Fibroblast of skin of left biceps (primary cell): ENCODE measurements at regions not wholly inside any gene's neighbourhood (a gene's known extent, or its start where the extent isn't known, plus 50 kb on each side); places are given as distances from the start of the nearest gene placed in this dataset.
"Not testable (repeated sequence)": the region's sequence is repeated elsewhere in the genome, so short reads cannot be mapped to it uniquely, and the experiment has no call there.

Experiments used
- DNase-seq, 2 experiments: peaks; one replicate each; pipeline ENCODE4 v3.0.0-alpha.2; 2013; ENCODE audit warnings: low read depth in 2 of 2

DNA sequence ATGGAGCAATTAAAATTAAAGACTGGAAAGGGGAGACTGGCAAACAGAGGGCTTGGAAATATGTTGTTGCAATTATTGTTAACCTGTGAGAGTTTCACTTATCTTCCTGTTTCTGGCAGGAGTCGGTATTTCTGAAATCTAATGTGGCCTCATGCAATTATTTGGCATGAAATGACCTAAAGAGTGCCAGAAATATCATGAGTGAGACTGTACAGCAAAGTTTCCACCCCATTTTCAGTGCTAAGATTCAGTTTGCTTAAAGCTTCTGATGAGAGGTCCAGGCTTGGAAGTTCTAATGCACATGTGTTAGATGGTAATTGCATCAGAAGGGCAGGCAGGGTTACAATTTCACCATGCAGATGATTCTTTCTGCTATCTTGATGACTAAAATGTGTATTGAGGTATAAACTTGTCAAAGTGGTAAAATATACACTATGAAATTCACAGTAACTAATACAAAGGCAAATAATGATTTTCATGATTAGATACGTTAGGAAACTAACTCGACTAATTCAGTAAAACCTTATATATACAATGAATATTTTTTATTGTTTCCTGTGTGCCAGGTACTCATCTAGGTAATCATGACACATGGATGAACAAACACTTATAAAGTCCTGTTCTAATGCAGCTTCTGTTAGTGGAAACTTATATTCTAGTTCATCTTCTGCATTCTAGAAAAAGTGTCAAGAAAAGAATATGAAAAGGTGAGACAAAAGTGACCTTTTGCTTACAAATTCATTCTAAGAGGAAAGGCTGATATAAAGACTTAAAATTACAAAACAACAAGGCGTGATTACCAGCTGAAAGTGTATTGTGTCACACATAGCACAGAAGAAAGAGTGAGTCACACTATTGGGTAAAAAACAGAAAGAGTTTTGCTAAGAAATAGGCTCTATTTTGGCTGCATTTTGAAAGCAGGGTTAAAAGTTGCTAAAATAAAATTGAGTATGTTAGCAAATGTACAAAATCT lies 533.4 kb upstream of the SEMA3D start:
- peak; percentile 71 to 75 for DNase-seq

DNA sequence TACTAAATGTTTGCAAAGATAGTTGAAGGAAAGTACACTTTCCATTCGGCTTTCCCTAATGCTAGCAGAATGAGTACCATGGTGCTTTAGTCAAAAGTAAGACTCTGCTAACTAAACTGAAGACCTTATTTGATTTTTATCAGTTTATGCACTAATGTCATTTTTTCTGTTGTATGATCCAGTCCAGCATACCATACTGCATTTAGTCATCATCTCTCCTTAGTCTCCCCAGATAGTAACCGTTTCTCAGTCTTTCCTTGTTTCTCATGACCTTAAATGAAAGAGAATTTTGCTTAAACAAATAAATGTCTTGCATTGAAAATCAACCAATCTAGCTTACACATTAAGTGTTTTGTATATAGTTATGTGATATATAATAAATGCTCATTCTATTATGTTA lies 529.5 kb upstream of the SEMA3D start:
- no peak for DNase-seq

DNA sequence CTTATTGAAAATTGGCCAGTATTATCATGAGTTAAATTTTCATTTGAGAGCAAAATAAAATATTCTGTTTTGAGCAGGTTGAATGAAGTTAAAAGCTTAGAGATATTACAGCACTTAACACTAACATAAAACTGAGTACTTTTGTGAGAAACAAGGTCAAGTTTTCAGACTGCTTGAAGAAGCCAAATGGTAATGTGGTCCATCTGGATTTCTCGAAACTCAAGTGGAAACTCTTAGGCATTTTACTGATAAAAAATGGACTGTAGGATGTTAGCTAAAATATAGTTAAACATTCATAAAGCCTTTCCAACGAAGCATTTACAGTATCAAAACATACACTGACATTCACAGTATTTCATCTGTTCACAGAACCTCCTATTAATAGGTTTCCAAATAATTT lies 528.1 kb upstream of the SEMA3D start:
- no peak for DNase-seq

DNA sequence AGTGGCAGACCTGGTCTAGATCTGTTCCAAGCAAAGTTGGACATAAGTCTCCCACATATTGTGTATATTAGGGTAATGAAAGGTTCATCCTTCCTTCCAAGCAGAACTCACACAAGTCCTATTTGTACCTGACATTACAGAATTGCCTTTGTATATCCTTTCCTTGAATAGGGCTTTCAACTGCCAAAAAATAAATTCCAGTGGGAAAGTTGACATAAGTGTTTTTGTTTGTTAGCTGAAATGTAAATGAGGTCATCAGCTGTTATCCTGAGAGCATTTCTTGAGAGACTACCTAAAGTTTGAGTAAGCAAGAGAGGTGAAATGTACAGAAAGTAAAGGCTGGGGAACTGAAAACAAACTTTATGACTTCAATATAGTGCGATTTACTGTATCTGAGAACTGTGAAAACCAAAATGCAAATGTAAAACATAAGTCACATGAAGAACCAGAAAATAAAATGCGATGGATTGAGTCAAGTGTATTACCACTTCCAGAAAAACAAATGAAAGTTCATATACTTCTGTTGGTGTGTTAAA lies 527.3 kb upstream of the SEMA3D start:
- no peak for DNase-seq

DNA sequence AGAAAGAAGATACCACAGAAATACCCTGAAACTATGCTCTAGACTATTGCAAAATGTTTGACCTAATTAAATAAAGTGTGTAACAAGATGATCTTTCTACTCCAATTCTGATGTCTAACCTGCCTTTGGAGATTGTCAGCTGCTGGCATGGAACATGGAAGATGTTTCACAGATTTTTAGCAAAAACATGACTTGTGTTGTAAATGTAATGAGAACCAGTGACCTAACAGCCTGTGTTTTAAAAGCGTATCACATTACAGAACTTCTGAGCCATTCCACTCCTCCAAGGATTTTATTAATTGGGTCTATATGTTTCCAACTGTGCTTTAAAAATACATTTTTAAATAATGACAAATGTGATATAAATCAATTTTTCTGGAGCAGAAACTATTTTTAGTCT lies 526.3 kb upstream of the SEMA3D start:
- DNase-seq: no peak

DNA sequence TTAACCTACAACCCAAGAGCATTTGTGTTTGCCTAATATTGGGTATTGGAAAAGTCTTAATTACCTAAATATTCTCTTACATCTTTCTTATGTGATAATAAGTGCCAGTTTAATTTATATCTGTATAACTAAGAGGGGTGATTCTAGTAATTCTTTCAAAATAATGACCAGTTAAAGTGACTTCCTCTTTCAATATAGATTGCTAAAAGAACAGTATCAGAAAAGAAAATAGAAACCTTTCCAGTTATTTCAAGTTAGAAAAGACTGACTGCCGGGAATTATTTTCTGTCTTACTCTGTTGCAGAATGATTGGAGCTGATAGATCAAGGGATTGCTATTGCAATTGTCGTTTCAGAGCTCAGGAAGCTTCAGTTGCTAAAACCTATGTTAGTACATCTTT lies 525.0 kb upstream of the SEMA3D start:
- no peak for DNase-seq

DNA sequence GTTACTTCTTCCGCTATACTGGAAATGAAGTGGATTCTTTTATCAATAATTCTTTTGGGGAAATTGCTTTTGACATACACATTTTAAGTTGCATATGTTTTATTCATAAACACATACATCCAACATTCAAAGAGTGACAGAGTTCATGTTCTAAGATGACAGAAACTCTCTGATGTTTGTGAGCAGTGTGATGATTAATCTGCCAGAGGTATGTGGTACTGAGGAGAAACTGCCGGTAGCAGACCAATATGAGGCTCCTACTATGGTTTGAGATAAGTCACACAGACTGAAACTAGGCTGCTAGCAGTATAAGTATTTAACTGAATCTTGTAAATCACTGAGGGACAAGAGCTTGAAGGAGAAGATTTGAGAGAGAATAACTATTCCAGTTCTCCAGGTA lies 524.1 kb upstream of the SEMA3D start:
- DNase-seq: no peak

DNA sequence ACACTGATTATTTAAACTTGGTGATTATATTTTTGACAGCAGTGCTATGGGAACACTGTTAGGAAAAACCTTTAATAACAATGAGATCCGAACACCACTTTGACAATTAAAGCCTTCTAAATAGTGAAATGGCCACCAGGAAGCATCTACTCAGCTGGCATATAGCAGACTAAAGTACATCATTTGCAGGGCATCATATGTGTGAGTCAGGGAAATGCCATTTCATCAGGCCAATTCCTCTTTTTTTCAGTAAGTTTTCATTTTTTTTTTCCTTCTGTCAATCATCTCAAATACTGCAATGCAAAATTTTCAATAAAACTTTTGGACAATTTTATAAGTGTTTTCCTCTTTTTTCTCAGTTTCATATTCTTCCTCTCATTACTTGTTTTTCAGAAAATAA lies 521.4 kb upstream of the SEMA3D start:
- no peak for DNase-seq

DNA sequence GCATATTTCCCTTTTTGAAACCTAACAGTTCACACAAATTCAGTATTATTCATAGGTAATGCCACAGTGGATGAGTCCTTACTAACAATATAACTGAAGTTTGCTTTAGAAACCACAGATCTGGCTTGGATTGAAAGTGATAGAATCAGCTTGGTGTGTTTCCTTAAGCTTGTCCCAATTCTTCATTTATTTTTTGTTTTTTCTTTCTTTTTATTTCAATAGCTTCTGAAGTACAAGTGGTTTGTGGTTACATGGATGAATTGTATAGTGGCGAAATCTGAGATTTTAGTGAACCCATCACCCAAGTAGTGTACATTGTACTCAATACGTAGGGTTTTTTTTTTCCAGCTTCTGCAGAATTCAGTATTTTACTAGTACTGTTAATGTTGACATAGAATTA lies 518.2 kb upstream of the SEMA3D start:
- no peak for DNase-seq

DNA sequence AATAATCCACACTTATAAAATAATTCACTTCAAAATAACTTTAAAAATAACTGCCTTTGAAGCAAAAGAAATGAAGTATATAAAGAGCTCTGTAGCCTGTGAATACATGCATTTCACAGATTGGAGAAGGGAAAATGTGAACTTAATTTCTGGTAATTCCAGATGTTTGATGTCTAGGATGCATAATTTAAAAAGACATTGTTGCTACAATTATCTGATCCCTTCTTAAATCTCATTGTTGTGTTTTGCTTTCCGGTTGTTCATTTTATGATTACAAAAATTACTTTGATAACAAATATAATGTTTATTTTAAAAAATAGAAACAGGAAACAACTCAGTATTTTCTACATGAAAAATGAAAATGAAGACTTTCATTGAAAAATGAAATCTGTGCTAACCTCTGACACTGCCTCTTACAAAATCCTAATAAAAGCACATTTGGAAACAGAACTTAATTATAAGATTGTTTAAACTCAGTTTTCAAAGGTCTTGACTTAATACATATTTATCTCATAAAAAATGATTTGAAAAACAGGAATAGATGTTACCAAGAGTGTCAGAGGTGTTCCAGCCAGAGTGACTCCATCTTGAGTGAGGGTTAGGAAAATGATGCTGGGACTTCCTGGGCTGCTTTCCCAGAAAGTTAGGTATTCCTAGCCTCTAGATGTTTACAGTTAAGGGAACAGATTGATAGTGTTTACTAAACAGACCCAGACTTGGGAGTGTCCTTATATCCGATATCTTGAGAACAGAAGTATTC lies 516.6 kb upstream of the SEMA3D start:
- no peak for DNase-seq

DNA sequence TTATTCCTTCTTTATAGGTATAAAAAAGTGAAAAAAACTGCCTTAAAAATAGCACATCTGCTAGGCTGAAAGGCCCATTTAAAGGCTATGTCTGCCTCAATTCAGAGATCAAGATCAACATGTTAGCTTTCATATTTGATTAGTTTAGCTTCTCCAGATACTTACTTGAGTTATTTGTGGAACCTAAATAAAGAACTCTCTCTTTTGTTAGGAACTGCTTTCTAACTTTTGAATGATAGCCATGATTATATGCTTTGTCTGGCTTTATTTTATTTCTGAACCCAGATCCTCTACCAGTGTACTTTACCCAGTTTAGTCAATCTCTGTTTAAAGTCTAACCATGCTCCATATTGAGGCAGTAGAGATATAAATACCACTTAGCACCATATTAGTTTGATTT lies 515.5 kb upstream of the SEMA3D start:
- DNase-seq: no peak

DNA sequence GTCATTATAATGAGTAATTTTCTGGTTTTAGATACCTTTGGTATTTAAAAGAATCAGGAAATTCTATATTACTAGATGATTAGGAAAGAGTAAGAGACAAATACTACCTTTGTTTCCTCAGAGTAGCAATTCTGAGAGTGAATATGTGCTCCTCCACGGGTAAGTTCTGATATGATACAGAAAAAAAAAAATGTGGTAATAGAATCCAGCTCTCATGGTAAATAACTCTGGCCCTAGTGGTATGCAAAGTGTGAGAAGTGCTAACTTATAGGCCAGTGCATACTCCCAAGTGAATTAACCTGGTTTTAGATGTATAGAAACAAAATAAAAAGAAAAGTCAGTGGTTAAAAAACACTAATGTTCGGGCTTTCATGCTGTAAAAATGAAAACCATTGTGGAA lies 512.6 kb upstream of the SEMA3D start:
- DNase-seq: no peak

DNA sequence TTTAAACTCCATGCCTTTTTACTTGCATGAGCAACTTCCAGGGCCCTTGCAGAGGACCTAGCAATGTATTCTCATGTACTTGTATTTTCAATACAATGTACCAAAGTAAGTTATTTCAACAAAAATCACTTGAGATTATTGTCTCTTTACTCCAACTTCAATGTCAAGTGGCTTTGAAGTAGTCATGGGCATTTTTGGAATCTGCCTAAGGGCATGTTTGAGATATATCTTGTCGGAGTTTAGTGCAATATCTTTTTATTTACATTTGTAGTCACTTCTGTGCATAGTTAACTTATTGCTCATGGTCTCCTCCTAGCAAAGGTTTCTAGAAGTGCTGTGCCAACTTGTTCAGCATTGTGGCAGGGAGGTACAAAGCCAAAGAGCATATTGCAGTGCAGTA lies 508.7 kb upstream of the SEMA3D start:
- DNase-seq: no peak

DNA sequence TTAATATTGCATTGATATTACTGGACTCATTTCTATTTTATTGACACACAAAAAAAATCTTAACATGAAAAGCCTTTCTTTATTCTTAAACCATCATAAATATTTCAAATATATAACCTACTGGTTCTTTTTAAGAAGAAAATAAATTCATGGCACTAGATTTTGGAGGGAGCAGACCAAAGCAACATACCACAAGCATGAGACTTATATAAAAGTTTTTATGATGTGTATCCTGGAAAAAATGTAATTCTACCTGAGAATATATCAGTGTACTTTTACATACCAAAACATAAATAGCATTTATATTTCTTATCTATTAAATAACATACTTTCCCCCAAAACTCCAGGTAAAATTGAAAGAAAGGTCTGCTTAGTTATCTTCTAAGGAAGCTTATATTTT lies 508.2 kb upstream of the SEMA3D start:
- DNase-seq: no peak

DNA sequence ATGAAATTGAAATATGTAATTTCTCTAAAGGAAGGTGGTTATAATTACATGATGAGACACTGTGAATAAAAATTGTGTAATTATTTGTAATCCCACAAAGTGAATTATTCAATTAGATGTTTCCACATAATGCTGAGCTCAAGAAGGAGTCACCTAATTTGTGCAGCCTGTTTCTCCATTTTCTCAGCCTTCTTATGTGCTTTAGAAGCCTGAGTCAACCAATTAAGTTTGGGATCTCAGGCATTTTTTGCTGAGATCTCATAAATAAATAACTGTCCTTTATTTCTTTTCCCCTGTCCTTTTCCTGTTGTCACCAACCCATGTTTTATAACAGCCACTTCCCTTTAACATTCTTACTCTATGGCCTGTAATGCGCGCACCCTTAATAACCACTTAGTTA lies 506.5 kb upstream of the SEMA3D start:
- DNase-seq: no peak

DNA sequence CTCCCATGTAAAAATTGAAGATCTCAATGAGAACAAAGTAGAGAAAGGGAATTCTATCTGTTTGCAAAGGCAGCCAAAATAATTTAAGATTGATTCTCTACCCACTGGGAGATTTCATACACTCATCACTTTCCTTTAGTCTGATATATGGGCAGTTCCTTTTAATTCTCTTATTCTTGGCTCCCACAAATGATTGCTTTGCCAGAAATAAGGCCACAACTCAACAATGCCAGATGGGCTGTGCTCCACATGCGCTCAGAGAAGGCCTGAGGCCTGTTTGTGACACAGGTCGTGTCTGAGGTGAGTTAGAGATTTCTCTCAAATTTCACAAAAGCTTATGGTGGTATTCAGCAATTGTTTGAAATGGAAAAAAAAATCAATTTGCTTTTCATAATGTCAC lies 501.9 kb upstream of the SEMA3D start:
- DNase-seq: peak in 1 of 2 experiments; percentile 35

DNA sequence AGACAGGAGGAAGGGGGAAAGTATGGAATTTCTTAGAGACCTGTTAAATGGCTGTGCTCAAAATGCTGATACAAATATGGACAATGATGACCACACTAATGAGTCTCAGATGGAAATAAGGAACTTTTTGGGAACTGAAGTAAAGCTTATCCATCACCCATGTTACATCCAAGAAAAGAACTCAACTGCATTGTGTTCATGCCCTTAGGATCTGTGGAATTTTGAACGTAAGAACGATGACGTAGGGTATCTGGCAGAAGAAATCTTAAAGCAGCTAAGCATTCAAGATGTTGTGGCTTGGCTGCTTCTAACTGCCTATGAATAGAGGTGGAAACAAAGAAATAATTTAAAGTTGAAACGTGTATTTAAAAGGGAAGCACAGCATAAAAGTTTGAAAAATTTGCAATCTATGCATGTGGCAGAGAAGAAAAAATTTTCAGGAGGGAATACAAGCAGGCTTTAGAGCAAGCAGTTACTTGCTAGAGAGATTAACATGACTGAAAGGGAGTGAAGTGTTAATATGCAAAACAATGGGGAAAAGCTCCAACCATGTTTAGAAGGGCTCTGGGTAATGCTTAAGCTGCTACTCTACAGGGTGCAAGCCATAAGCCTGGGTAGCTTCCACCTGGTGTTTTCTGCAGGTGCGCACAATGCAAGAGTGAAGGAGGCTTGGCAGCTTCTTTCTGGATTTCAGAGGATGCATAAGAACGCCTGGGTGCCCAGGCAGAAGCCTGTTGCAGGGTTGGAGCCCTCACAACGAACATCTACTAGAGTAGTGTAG lies 499.7 kb upstream of the SEMA3D start:
- DNase-seq: no peak

DNA sequence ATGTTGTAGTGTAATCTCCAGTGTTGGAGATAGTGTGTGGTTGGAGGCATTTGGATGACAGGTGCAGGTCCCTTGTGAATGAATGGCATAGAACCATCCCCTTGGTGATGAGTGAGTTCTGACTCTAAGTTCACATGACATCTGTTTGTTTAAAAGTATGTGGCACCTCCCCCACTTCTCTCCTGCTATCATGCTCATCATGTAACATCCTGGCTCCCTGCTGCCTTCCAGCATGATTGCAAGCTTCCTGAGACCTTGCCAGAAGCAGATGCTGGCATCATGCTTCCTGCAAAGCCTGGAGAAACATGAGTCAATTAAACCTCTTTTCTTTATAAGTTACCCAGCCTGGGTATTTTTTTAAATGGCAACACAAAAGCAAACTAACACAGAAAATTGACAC lies 499.0 kb upstream of the SEMA3D start:
- no peak for DNase-seq

DNA sequence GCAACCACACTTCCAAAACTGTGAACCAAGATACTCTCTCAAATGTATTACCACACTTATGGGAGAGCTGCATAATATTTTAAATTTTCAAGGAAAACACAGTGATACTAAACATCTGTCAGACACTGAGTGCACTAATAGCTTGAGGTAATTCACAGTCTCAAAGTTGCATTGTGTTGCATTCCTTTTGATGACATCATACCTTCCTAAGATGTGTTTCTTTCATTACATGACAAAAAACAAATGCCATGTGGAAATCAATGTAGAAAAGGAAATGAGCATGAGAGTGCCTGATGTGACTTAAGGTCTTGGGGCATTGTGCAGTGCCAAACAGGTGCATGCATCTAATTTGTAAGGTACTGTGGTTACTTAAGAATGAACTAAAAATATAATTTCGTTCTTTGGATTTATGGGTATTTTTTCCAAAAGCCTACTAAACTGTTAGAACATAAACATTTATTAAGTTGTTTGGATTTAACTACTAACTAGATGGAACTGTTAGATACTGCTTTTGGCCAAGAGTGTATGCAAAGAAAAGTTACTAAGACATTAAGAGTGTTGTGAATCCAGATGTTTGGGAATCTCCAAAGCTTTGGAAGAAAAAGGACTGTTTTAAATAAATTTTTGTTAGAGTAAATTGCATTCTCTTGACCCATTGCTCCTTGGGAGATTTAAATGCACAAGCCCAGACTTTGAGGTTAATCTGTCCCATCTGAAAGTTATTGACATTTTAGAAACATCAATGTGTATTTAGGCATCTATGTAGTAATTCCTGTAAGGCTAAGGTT lies 496.2 kb upstream of the SEMA3D start:
- no peak for DNase-seq

DNA sequence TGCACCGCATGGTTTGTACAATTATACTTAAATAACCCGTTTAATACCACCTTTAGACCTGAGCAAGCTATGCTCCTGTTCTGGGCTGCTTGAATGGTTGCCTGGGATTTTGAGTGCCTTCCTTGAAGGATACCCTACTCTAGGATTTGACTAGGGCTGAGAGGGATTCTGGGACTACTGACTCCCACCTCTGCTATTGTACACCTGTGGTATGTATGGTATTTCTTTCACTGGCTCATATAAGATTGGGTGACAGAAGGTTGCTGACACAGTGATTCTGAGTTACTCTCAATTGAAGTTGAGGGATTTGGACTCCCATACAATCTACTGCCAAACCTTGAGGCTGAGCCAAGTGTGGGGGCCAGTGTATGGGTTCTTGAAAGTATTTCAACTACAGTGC lies 494.4 kb upstream of the SEMA3D start:
- no peak for DNase-seq

DNA sequence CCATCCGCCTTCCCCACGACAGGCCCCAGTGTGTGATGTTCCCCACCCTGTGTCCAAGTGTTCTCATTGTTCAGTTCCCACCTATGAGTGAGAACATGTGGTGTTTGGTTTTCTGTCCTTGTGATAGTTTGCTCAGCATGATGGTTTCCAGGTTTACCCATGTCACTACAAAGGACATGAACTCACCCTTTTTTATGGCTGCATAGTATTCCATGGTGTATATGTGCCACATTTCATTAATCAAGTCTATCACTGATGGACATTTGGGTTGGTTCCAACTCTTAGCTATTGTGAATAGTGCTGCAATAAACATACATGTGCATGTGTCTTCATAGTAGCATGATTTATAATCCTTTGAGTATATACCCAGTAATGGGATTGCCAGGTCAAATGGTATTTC lies 488.2 kb upstream of the SEMA3D start:
- not testable (repeated sequence) for DNase-seq
